ENCODE measurements at regions not wholly inside any gene's neighbourhood (a gene's known extent, or its start where the extent isn't known, plus 50 kb on each side); places are given as distances from the start of the nearest gene placed in this dataset.

DNA sequence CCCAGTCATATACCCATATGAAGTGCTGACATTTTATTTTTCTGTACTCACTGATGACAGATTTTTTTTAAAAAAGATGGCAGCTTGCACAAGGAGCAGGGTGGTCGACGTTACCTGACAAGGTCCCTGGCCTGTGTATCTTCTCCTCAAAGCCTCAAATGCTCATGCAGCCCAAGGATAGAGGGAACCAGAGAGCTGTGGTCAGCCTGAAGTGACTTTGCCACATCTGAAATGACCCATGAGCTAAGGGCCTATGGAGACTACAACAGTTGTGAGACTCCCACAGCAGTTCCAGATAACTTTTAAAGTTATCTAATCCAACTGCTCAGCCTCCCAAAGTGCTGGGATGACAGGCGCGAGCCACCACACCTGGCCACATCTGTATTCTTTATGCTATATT, 131.1 kb downstream of the GLUL start:
- TF ChIP-seq SP1 (IDR thresholded peaks at IDR 0.05; ENCODE audit: low read depth) (no peak), RAD21 (IDR thresholded peaks at IDR 0.05; ENCODE audit: low read depth) (no peak), SRF (IDR thresholded peaks at IDR 0.05; ENCODE audit: low read depth) (no peak), EZH2 (IDR thresholded peaks at IDR 0.05) (no peak), POLR2A (IDR thresholded peaks at IDR 0.05; ENCODE audit: borderline replicate concordance, extremely low read depth, insufficient read depth, insufficient read length) (no peak), CEBPB (IDR thresholded peaks at IDR 0.05; ENCODE audit: low read depth) (no peak)
- TF ChIP-seq, protein P1, sequence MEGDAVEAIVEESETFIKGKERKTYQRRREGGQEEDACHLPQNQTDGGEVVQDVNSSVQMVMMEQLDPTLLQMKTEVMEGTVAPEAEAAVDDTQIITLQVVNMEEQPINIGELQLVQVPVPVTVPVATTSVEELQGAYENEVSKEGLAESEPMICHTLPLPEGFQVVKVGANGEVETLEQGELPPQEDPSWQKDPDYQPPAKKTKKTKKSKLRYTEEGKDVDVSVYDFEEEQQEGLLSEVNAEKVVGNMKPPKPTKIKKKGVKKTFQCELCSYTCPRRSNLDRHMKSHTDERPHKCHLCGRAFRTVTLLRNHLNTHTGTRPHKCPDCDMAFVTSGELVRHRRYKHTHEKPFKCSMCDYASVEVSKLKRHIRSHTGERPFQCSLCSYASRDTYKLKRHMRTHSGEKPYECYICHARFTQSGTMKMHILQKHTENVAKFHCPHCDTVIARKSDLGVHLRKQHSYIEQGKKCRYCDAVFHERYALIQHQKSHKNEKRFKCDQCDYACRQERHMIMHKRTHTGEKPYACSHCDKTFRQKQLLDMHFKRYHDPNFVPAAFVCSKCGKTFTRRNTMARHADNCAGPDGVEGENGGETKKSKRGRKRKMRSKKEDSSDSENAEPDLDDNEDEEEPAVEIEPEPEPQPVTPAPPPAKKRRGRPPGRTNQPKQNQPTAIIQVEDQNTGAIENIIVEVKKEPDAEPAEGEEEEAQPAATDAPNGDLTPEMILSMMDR (IDR thresholded peaks at IDR 0.05 in 2 of 3, conservative IDR thresholded peaks at IDR 0.05 in 1 of 3; ENCODE audit: borderline replicate concordance in 1 of 3, insufficient read depth in 1 of 3, low read depth in 2 of 3, low read length in 2 of 3), result no peak
- TF ChIP-seq, protein P2, sequence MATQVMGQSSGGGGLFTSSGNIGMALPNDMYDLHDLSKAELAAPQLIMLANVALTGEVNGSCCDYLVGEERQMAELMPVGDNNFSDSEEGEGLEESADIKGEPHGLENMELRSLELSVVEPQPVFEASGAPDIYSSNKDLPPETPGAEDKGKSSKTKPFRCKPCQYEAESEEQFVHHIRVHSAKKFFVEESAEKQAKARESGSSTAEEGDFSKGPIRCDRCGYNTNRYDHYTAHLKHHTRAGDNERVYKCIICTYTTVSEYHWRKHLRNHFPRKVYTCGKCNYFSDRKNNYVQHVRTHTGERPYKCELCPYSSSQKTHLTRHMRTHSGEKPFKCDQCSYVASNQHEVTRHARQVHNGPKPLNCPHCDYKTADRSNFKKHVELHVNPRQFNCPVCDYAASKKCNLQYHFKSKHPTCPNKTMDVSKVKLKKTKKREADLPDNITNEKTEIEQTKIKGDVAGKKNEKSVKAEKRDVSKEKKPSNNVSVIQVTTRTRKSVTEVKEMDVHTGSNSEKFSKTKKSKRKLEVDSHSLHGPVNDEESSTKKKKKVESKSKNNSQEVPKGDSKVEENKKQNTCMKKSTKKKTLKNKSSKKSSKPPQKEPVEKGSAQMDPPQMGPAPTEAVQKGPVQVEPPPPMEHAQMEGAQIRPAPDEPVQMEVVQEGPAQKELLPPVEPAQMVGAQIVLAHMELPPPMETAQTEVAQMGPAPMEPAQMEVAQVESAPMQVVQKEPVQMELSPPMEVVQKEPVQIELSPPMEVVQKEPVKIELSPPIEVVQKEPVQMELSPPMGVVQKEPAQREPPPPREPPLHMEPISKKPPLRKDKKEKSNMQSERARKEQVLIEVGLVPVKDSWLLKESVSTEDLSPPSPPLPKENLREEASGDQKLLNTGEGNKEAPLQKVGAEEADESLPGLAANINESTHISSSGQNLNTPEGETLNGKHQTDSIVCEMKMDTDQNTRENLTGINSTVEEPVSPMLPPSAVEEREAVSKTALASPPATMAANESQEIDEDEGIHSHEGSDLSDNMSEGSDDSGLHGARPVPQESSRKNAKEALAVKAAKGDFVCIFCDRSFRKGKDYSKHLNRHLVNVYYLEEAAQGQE (IDR thresholded peaks at IDR 0.05; ENCODE audit: low read depth), result no peak

All from HCT116 (cell line).